ENCODE measurements at regions not wholly inside any gene's neighbourhood (a gene's known extent, or its start where the extent isn't known, plus 50 kb on each side); places are given as distances from the start of the nearest gene placed in this dataset.

GRCh38 chr22:44594951-44595350 lies 96.9 kb upstream of the RTL6 start:
- in situ Hi-C loops (cut with HindIII; ENCODE audit: low sequenced_read_pairs) = loop anchor here (25.0 kb wide), 1 partner anchor 583 kb away; the partner anchor contains the start of gene PARVB
- H3K4me3 ChIP-seq (ENCODE audit: low read depth, low read length) = no peak overlapping the region
- TF ChIP-seq CTCF (IDR thresholded peaks at IDR 0.05; ENCODE audit: low read depth, low read length, missing control alignments) = no peak

GRCh38 chr22:44592824-44593148 lies 94.8 kb upstream of the RTL6 start:
- no peak overlapping the region for H3K4me3 ChIP-seq (ENCODE audit: low read depth, low read length)
- in situ Hi-C loops (cut with HindIII; ENCODE audit: low sequenced_read_pairs) = loop anchor here (25.0 kb wide), 1 partner anchor 580 kb away; the partner anchor contains the start of gene PARVB
- TF ChIP-seq CTCF (IDR thresholded peaks at IDR 0.05; ENCODE audit: low read depth, low read length, missing control alignments) = no peak
- no peak for DNase-seq (ENCODE audit: low read depth)

More at GRCh38 chr22:44594951-44595350, 96.9 kb upstream of the RTL6 start:
- no peak for DNase-seq (ENCODE audit: low read depth)

GRCh38 chr22:44592126-44592823 lies 94.2 kb upstream of the RTL6 start:
- in situ Hi-C loops (cut with HindIII; ENCODE audit: low sequenced_read_pairs) = loop anchor here (25.0 kb wide), 1 partner anchor 580 kb away; the partner anchor contains the start of gene PARVB
- DNase-seq (ENCODE audit: low read depth) = no peak
- no peak for TF ChIP-seq CTCF (IDR thresholded peaks at IDR 0.05; ENCODE audit: low read depth, low read length, missing control alignments)
- H3K4me3 ChIP-seq (ENCODE audit: low read depth, low read length) = no peak overlapping the region

- in situ Hi-C loops (cut with HindIII; ENCODE audit: low sequenced_read_pairs) = loop anchor here (25.0 kb wide), 1 partner anchor 579 kb away; the partner anchor contains the start of gene PARVB
These were observed 93.2 kb upstream of the RTL6 start for GRCh38 chr22:44591146-44591790.

GRCh38 chr22:44590291-44590690 lies 92.3 kb upstream of the RTL6 start:
- in situ Hi-C loops (cut with HindIII; ENCODE audit: low sequenced_read_pairs) = loop anchor here (25.0 kb wide), 1 partner anchor 578 kb away; the partner anchor contains the start of gene PARVB
- H3K4me3 ChIP-seq (ENCODE audit: low read depth, low read length) = no peak overlapping the region
- DNase-seq (ENCODE audit: low read depth) = no peak
- no peak for TF ChIP-seq CTCF (IDR thresholded peaks at IDR 0.05; ENCODE audit: low read depth, low read length, missing control alignments)

More at GRCh38 chr22:44591146-44591790, 93.2 kb upstream of the RTL6 start:
- H3K4me3 ChIP-seq (ENCODE audit: low read depth, low read length) = no peak overlapping the region
- no peak for TF ChIP-seq CTCF (IDR thresholded peaks at IDR 0.05; ENCODE audit: low read depth, low read length, missing control alignments)
- DNase-seq (ENCODE audit: low read depth) = no peak

- in situ Hi-C loops (cut with HindIII; ENCODE audit: low sequenced_read_pairs) = loop anchor here (25.0 kb wide), 1 partner anchor 578 kb away; the partner anchor contains the start of gene PARVB
- no peak for DNase-seq (ENCODE audit: low read depth)
- no peak for TF ChIP-seq CTCF (IDR thresholded peaks at IDR 0.05; ENCODE audit: low read depth, low read length, missing control alignments)
- no peak overlapping the region for H3K4me3 ChIP-seq (ENCODE audit: low read depth, low read length)
These were observed 91.8 kb upstream of the RTL6 start for GRCh38 chr22:44589831-44590230.
